HepG2 (cell line): ENCODE measurements at regions not wholly inside any gene's neighbourhood (a gene's known extent, or its start where the extent isn't known, plus 50 kb on each side); places are given as distances from the start of the nearest gene placed in this dataset.
A peak's percentile ranks its signal among the peaks of the same experiment; 100 is the strongest.

ENCODE experiments used
- ATAC-seq: fragments of 200-7000 bp; cut with Tn5 transposase; 3 replicates; pipeline ENCODE4 v1.9.1; 2020; ENCODE audit warnings: mild to moderate bottlenecking, moderate library complexity
- BruUV-seq: library from RNA; stranded (reverse); fragments of 400-500 nt; replicated peaks from 2 replicates; lab custom pipeline; 2021; lab: Mats Ljungman, UMichigan
- CTCF ChIA-PET: fragments of 300-600 bp; formaldehyde crosslinking; extraction: SDS; loops from one replicate; lab custom pipeline; 2021; ENCODE audit warnings: low total read pairs, inconsistent platforms, low intra/inter-chr PET ratio; lab: Yijun Ruan, JAX
- POLR2A ChIA-PET: fragments of 350-600 bp; sonication (Branson Sonifier 250); formaldehyde crosslinking; loops from one replicate; lab custom pipeline; 2020; ENCODE audit warnings: antibody characterized with exemption, inconsistent platforms; lab: Yijun Ruan, JAX
- DNase-seq: peaks from one replicate; pipeline ENCODE4 v3.0.0-alpha.2; 2015; ENCODE audit warnings: low spot score
- FAIRE-seq: peaks from 3 replicates; lab custom pipeline; 2011; peaks lifted over from hg19 to GRCh38; lab: Jason Lieb, UNC
- H2AFZ ChIP-seq: one replicate; pipeline ENCODE4 v1.6.1; 2011; ENCODE audit warnings: low read length, inconsistent platforms
- H3K27ac ChIP-seq: fragments of 300-600 bp; 3 replicates; pipeline ENCODE4 v1.8.0; 2011; ENCODE audit warnings: mixed run types, mild to moderate bottlenecking, mixed read lengths, low read length, inconsistent platforms; ENCODE audit not compliant: insufficient read depth; ENCODE audit errors: extremely low read length
- H3K27me3 ChIP-seq, 2 experiments: fragments of 200-600 bp in 1 of 2; 2 replicates in 1 of 2; 3 replicates in 1 of 2; pipeline versions ENCODE4 v1.6.0 to v1.8.0; 2011; ENCODE audit warnings: low read length in 2 of 2, mild to moderate bottlenecking in 2 of 2, moderate library complexity in 2 of 2, inconsistent platforms in 1 of 2; ENCODE audit not compliant: insufficient read depth in 2 of 2, control insufficient read depth in 1 of 2
- H3K36me3 ChIP-seq, 2 experiments: fragments of 200-600 bp in 1 of 2; replicated peaks in 1 of 2; 2 replicates in 1 of 2; 3 replicates in 1 of 2; pipeline versions ENCODE4 v1.5.1 to v1.8.0; 2011; ENCODE audit warnings: low read length in 2 of 2, inconsistent platforms in 1 of 2; ENCODE audit not compliant: insufficient read depth in 2 of 2, control insufficient read depth in 1 of 2
- H3K4me1 ChIP-seq: 2 replicates; pipeline ENCODE4 v1.5.1; 2012; ENCODE audit warnings: low read length, inconsistent platforms; ENCODE audit not compliant: insufficient read depth
- H3K4me2 ChIP-seq: 2 replicates; pipeline ENCODE4 v1.6.0; 2011; ENCODE audit warnings: low read depth, low read length, inconsistent platforms
- H3K4me3 ChIP-seq, 3 experiments: fragments of 200-600 bp in 1 of 3; sonication (generic), shearing (Covaris generic) in 1 of 3; replicated peaks in 1 of 3; 2 replicates each; pipeline ENCODE4 v1.5.1; 2011 to 2016; ENCODE audit warnings: low read length in 3 of 3, inconsistent platforms in 2 of 3, low read depth in 2 of 3, mild to moderate bottlenecking in 2 of 3, control low read depth in 1 of 3, mixed read lengths in 1 of 3; ENCODE audit not compliant: insufficient read depth in 1 of 3
- H3K79me2 ChIP-seq: one replicate; pipeline ENCODE4 v1.6.1; 2011; ENCODE audit warnings: low read length, inconsistent platforms; ENCODE audit not compliant: insufficient read depth
- H3K9ac ChIP-seq: 2 replicates; pipeline ENCODE4 v1.6.0; 2011; ENCODE audit warnings: mild to moderate bottlenecking, low read depth, low read length, inconsistent platforms; ENCODE audit not compliant: insufficient read depth
- H3K9me3 ChIP-seq: 2 replicates; pipeline ENCODE4 v1.5.1; 2012; ENCODE audit warnings: mild to moderate bottlenecking, low read length
- H4K20me1 ChIP-seq: 2 replicates; pipeline ENCODE4 v1.6.0; 2011; ENCODE audit warnings: inconsistent platforms, mild to moderate bottlenecking, low read length, moderate library complexity; ENCODE audit not compliant: insufficient read depth
- ESRRA ChIP-seq: sonication (generic); formaldehyde crosslinking; IDR thresholded peaks from 2 replicates; pipeline ENCODE4 v1.5.1; 2020; ENCODE audit warnings: mild to moderate bottlenecking, low read depth, missing genetic modification reagents
- FOXK2 ChIP-seq: fragments of 450-650 bp; IDR thresholded peaks from 2 replicates; pipeline ENCODE4 v1.6.1; 2016
- KMT2B ChIP-seq: IDR thresholded peaks from 2 replicates; pipeline ENCODE4 v1.6.1; 2016; ENCODE audit warnings: missing genetic modification reagents, missing compliant biosample characterization
- NCOR1 ChIP-seq: fragments of 200-600 bp; sonication (generic); IDR thresholded peaks from 2 replicates; pipeline ENCODE4 v1.7.0; 2017; ENCODE audit warnings: antibody characterized with exemption, low read length, borderline replicate concordance
- STAG1 ChIP-seq: sonication (generic); formaldehyde crosslinking; IDR thresholded peaks from 2 replicates; pipeline ENCODE4 v1.4.0; 2020; ENCODE audit warnings: missing genetic modification reagents
- ZNF124 ChIP-seq: sonication (generic); formaldehyde crosslinking; IDR thresholded peaks from 2 replicates; pipeline ENCODE4 v1.4.0; 2020; ENCODE audit warnings: missing genetic modification reagents
- ZNF17 ChIP-seq: sonication (generic); formaldehyde crosslinking; IDR thresholded peaks from 2 replicates; pipeline ENCODE4 v1.5.0; 2020; ENCODE audit warnings: mild to moderate bottlenecking, missing genetic modification reagents
- ZNF354B ChIP-seq: sonication (generic); formaldehyde crosslinking; IDR thresholded peaks from 2 replicates; pipeline ENCODE4 v1.8.0; 2022; ENCODE audit warnings: mild to moderate bottlenecking, missing genetic modification reagents
- ZNF484 ChIP-seq: sonication (generic); formaldehyde crosslinking; IDR thresholded peaks from 2 replicates; pipeline ENCODE4 v1.5.1; 2020; ENCODE audit warnings: mild to moderate bottlenecking, low read depth, missing genetic modification reagents, borderline replicate concordance
- WGBS: methylation state at CpG from one replicate; pipeline ENCODE4 v1.1.6; 2017; ENCODE audit warnings: low lambda C conversion rate; 5-methylcytosine and 5-hydroxymethylcytosine counted together
- in situ Hi-C: cut with HindIII; loops from 2 replicates; pipeline ENCODE4 v1.10.0; 2017; ENCODE audit warnings: low pct_unique_long_range_greater_than_20kb; ENCODE audit not compliant: extremely low pct_ligation_motif_present
- intact Hi-C: fragments of 100-400 bp; cut with micrococcal nuclease; formaldehyde crosslinking; loops from one replicate; pipeline ENCODE4 v1.10.0; 2022; ENCODE audit not compliant: unreplicated experiment
- TF ChIP-seq, protein P1 (sequence below): sonication (generic); formaldehyde crosslinking; IDR thresholded peaks from 2 replicates; pipeline ENCODE4 v1.4.0; 2020; ENCODE audit warnings: missing genetic modification reagents, low read depth, mild to moderate bottlenecking, borderline replicate concordance
- TF ChIP-seq, protein P2 (sequence below): sonication (generic); formaldehyde crosslinking; IDR thresholded peaks from 2 replicates; pipeline ENCODE4 v1.5.0; 2020; ENCODE audit warnings: mild to moderate bottlenecking, missing genetic modification reagents, moderate library complexity
- TF ChIP-seq, protein P3 (sequence below): sonication (generic); formaldehyde crosslinking; IDR thresholded peaks from 2 replicates; pipeline ENCODE4 v1.4.0; 2020; ENCODE audit warnings: missing genetic modification reagents
- TF ChIP-seq, protein P4 (sequence below): sonication (generic); formaldehyde crosslinking; IDR thresholded peaks from 2 replicates; pipeline ENCODE4 v1.8.0; 2022; ENCODE audit warnings: missing genetic modification reagents, low read depth, mild to moderate bottlenecking, borderline replicate concordance
- TF ChIP-seq, protein P5 (sequence below): sonication (generic); formaldehyde crosslinking; IDR thresholded peaks from 2 replicates; pipeline ENCODE4 v1.8.0; 2022; ENCODE audit warnings: missing genetic modification reagents, mild to moderate bottlenecking, inconsistent platforms, borderline replicate concordance

DNA sequence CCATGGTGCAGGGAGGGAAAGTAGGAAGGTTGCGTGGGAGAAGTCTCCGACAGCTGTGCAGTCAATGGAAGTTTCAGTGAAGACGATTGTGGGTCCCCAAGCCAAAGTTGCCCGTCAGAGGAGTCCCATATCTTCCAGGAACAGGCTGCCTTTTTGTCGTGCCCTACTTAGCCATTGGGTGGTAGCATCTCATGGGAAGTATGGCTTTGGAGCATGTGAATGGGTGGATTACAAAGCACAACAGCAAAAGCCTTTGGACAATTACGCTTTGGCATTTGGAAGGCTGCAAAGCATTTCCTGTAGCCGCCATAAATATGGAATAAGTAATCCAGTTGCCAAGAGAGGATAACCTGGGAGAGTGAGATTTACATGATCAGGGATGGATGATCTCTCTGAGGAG, 300.7 kb upstream of the BOD1L1 start:
- in situ Hi-C loops: no loop called here
- Histone ChIP-seq H3K4me3 (no peak overlapping the region), H3K9me3 (peaks cover 30% of the 10 kb centered on the region), H3K27me3 (no peaks in the 10 kb centered on the region), H3K79me2 (no peaks in the 10 kb centered on the region), H2AFZ (no peak overlapping the region), H3K4me1 (no peaks in the 10 kb centered on the region), H3K36me3 (no peaks in the 10 kb centered on the region), H3K4me2 (no peak overlapping the region), H3K9ac (no peak overlapping the region), H3K27ac (no peak overlapping the region), H4K20me1 (no peaks in the 10 kb centered on the region)
- no TSS peak for BruUV-seq
- no peak for FAIRE-seq
- no peak for ATAC-seq
- CTCF ChIA-PET: no interaction called here
- intact Hi-C loops: no loop called here
- POLR2A ChIA-PET: no interaction called here
- WGBS: 25% methylated on average over 7 of the region's 7 CpGs
- no peak for DNase-seq
- TF ChIP-seq, protein P1, sequence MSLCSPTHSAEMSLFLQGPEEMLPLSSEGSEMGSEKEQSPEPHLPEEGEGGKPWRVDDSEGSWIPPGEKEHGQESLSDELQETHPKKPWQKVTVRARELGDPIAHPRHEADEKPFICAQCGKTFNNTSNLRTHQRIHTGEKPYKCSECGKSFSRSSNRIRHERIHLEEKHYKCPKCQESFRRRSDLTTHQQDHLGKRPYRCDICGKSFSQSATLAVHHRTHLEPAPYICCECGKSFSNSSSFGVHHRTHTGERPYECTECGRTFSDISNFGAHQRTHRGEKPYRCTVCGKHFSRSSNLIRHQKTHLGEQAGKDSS (CRISPR knock-in tag): no peak
- TF ChIP-seq ZNF354B (CRISPR knock-in tag): no peak
- TF ChIP-seq, protein P2, sequence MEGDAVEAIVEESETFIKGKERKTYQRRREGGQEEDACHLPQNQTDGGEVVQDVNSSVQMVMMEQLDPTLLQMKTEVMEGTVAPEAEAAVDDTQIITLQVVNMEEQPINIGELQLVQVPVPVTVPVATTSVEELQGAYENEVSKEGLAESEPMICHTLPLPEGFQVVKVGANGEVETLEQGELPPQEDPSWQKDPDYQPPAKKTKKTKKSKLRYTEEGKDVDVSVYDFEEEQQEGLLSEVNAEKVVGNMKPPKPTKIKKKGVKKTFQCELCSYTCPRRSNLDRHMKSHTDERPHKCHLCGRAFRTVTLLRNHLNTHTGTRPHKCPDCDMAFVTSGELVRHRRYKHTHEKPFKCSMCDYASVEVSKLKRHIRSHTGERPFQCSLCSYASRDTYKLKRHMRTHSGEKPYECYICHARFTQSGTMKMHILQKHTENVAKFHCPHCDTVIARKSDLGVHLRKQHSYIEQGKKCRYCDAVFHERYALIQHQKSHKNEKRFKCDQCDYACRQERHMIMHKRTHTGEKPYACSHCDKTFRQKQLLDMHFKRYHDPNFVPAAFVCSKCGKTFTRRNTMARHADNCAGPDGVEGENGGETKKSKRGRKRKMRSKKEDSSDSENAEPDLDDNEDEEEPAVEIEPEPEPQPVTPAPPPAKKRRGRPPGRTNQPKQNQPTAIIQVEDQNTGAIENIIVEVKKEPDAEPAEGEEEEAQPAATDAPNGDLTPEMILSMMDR: peak; percentile 19; the same call in 1 of the 2 replicates
- TF ChIP-seq STAG1 (CRISPR knock-in tag): peak; percentile 52

DNA sequence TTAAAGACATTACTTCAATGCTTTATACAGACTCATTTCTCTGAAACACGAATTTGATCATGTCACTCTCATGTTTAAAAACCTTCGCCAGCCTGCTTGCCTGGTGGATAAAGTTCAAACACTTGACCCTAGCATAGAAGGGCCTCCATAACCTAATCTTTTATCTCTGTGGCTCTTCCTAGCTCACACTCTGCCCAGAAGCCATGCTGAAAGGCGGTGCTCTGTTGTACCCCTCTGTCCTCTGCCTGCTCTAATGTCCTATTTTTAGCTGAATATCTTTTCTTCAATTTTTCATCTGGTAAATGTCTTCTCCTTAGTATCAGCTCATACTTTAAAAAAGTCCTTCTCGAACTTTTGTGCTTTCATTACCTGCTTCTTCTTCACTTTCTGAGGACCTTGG, 302.6 kb upstream of the BOD1L1 start:
- no peak overlapping the region for H2AFZ ChIP-seq
- H3K9me3 ChIP-seq: peaks cover 41% of the 10 kb centered on the region
- no peaks in the 10 kb centered on the region for H4K20me1 ChIP-seq
- H3K4me2 ChIP-seq: no peak overlapping the region
- WGBS: 3% methylated on average over 4 of the region's 4 CpGs
- H3K9ac ChIP-seq: no peak overlapping the region
- in situ Hi-C loops (no loop called here), intact Hi-C loops (no loop called here)
- BruUV-seq: no TSS peak
- H3K27me3 ChIP-seq: no peaks in the 10 kb centered on the region
- ChIA-PET POLR2A (no interaction called here), CTCF (no interaction called here)
- H3K27ac ChIP-seq: no peak overlapping the region
- H3K4me1 ChIP-seq: no peaks in the 10 kb centered on the region
- no peak overlapping the region for H3K4me3 ChIP-seq
- H3K36me3 ChIP-seq: no peaks in the 10 kb centered on the region
- FAIRE-seq: no peak
- no peaks in the 10 kb centered on the region for H3K79me2 ChIP-seq
- DNase-seq: no peak
- ATAC-seq: no peak
- TF ChIP-seq ESRRA (CRISPR knock-in tag) (no peak), NCOR1 (no peak), ZNF17 (CRISPR knock-in tag) (no peak), KMT2B (no peak), ZNF484 (no peak), ZNF124 (CRISPR knock-in tag) (no peak), FOXK2 (no peak)
- TF ChIP-seq, protein P3, sequence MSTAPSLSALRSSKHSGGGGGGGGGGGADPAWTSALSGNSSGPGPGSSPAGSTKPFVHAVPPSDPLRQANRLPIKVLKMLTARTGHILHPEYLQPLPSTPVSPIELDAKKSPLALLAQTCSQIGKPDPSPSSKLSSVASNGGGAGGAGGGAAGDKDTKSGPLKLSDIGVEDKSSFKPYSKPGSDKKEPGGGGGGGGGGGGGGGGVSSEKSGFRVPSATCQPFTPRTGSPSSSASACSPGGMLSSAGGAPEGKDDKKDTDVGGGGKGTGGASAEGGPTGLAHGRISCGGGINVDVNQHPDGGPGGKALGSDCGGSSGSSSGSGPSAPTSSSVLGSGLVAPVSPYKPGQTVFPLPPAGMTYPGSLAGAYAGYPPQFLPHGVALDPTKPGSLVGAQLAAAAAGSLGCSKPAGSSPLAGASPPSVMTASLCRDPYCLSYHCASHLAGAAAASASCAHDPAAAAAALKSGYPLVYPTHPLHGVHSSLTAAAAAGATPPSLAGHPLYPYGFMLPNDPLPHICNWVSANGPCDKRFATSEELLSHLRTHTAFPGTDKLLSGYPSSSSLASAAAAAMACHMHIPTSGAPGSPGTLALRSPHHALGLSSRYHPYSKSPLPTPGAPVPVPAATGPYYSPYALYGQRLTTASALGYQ (CRISPR knock-in tag): no peak
- TF ChIP-seq, protein P4, sequence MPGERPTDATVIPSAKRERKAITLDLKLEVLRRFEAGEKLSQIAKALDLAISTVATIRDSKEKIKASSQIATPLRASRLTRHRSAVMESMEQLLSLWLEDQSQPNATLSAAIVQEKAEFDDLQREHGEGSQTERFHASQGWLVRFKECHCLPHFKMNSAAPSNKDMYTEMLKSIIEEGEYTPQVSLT: no peak
- TF ChIP-seq, protein P5, sequence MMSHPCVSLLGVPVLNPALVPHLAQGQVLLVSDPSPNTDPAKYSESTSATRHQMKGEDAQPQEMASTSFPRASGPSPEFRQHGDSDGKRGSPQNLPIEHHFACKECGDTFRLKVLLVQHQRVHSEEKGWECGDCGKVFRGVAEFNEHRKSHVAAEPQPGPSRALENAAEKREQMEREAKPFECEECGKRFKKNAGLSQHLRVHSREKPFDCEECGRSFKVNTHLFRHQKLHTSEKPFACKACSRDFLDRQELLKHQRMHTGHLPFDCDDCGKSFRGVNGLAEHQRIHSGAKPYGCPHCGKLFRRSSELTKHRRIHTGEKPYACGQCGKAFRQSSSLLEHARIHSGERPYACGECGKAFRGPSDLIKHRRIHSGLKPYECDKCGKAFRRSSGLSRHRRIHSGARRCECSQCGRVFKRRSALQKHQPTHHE: no peak
